ENCODE measurements at regions not wholly inside any gene's neighbourhood (a gene's known extent, or its start where the extent isn't known, plus 50 kb on each side); places are given as distances from the start of the nearest gene placed in this dataset.

DNA sequence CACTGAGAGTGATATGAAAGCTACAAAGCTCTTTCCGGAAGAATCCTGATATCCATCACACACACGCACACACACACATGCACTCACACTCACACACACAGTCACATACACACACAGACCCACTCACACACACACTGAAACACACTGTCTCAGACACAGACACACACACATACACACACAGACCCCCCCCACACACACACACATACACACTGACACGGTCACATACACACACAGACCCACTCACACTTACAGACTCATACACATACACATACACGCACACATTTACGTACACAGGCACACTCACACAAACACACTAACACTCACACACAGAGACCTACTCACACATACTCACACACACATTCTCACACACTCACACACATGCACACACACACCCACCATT is 58.6 kb downstream of the LIG4 start:
- no peak for DNase-seq (ENCODE audit: low read depth, low spot score)

DNA sequence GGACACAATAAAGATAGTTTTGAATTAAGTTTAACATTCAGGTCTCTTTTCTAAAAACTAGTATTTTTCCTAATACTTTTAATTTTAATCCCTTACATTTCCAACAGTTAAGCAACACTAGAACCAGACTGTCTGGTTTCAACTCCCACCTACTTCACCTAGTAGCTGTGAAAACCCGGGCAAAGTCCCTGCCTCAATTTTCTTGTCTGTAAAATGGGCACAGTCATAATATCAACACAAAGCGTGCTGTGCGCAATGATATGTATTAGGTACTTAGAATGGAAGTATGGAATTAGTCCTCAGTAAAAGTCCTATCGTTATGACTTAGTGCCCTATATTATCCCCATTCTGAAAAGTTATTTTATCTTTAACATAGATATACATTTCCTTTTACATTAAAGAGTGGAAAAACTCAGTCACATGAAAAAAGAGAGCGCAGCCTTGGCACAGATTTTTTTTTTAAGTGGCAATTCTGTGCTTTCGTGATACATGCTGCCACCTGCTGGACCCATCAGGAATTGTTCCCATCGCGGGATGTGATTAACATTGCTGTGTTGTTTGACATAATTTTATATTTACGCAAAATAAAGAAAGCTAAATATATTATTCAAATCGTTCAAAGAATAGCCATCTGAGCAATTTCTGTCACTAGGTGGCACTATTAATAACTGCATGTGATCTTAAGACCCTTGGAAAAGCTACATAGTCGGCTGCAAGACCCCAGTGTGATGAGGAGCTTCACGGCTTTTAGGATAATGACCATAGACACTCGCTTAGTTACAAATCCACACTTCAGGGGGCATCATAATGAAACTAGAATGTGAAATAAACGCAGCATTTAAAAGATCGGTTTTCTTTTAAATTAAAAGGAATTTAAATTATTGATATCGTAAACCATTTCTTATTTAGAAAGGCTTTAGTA is 59.9 kb downstream of the LIG4 start:
- peak; percentile 32 for DNase-seq (ENCODE audit: low read depth, low spot score)

DNA sequence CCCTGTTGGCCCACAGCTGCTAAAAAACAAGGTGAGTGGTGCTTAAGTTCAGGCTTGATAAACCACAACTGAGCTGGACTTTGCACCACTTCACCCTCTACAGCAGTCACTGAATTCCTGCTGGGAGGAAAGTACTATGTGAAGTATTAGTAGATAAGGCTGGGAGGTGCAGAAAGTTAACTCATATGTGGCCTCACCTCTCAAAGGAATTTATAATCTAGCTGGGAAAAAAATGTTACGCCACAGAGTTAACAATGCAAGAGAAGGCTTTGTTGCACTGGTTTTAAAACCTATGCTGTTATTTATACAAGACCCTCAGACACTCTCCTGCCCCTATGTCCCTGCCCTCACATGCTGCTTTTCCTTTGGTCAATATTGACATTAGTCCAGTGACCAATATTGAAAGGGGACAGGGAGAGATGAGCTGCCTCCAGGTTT is 60.9 kb downstream of the LIG4 start:
- no peak for DNase-seq (ENCODE audit: low read depth, low spot score)

DNA sequence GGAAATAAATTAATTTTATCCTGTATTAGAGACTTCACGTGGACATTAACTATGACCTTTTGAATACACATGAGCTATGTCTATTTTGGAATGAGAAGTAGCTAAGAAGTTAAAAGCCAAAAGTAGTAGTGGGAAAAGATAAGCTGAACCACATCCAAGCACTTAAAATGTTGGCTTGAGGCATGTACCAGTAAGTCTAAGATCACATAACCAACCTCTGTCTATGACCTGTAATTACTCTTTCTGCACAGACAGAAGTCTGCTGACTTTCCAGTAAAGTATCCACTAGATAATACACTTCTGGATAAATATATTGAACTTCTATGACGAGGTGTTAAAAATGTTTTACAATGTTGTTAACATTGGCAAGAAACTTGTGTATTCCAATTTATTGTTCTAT is 68.7 kb downstream of the LIG4 start:
- no peak for DNase-seq (ENCODE audit: low read depth, low spot score)

DNA sequence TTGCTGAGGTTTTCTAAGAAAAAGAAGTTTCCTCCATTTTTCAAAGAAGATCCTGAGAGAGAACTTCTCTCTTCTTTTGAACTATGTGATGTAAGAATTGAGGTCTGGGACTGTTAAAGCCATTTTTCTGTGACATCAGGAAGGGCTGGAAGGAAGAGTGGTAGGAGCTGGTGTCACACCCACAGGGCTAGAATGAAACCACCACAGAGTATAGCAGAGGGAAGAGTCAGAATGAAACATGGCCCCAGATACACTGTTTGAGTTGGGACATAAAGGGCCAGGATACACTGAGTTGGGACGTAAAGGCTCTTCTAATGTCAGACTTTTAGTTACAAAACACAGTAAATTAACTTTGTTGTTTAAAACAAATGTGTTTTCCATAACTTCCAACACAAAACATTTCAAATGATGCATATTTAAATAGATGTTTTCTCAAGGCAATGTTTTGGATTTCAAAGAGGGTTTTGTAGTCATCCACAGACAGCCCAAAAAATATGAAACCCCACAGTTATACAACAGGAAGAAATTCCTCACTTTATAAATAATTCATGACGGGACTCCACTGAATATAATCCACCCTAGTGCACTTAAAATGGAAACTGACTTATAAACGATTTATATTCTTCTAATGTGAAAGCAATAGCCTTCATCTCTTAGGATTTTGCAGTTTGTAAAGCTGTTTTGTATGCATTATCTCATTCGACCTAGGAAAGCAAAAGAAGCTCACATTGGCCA is 72.5 kb downstream of the LIG4 start:
- DNase-seq (ENCODE audit: low read depth, low spot score) = no peak

DNA sequence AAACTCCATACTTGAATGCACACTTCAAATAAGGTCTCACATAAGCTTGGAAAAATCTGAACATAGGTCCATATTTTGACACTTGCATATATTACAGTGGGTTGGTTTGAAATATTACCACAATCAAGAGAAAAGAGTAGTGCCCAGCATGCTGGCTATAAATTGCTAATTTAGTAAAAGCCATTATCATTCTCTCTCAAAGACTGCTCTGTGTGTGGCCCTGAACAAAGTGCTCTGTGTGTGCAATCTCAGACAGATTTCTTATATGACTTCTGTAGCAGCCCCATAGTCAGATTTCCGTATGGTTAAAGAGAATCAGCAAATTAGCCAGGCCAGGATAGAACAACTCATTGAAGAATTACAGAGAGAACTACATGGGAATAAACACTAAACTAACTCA is 78.2 kb downstream of the LIG4 start:
- DNase-seq (ENCODE audit: low read depth, low spot score) = no peak

DNA sequence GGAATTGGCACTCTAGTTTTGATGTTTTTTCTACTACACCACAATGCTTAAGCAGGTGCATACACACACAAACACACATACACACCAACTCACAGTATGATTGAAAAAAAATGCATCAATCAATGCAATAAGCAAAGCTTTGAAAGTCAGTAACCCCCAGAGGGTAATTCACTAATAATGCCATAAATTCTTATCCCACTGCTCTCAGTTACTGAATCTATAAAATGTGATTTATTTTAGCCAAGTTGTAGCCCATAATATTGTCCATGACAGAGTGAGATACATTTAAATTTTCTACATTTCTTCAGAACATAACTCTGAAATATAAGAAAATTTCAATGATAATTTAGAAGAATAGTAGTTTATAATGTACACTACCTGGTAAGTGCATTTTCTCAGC is 87.9 kb downstream of the LIG4 start:
- DNase-seq (ENCODE audit: low read depth, low spot score) = no peak

DNA sequence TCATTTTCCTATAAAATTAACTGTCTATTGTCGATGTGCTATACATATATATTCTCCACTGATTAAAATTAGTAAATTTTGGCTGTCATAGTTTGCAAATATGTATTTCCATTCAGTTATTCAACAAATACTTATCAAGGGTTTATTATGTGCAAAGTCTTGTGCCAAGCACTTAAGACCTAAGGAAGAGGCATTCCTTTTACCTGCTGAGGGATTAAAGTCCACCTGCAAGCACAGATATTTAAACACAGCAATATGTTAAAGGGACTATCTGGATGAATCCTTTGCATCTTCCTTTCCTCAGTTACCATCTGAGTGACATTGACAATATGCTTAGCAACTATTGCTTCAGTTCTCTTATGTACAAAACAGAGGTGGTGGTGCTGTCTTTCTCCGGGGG is 89.3 kb downstream of the LIG4 start:
- DNase-seq (ENCODE audit: low read depth, low spot score) = no peak

DNA sequence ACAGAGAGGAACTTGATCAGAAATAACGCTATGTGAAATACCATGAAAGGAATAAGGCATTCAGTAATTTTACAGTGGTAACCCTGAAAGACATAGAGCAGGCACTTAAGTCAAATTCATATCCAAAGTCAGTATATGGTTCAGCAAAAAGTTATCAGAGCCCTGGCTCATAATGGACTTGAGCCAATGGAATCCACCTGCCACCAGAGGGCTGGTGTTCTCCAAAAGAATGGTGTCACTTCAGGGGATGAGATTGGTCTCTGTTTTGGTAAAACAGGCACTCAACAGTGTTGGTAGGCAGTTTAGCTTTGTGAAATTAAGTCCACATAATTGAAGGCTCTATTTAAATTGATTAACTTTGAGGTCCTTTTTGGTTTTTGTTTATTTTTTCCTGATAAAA is 93.9 kb downstream of the LIG4 start:
- no peak for DNase-seq (ENCODE audit: low read depth, low spot score)

DNA sequence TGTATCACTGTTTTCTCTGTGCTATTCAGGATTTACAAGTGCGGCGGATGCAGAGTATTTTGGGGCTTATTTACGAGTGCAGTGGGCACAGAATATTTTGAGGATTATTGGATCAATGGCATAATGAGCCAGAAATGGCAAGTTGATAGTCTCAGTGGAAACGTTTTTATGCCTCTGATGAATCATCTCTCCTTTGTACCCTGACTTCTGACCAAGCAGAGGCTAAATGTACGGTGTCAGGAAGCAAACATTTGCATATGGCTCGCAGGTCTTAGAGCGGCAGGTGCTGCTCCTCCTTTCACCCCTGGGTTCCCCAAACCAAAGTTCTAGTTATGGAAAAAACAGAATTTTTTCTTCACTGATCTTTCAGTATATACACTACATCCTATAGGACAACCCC is 94.5 kb downstream of the LIG4 start:
- DNase-seq (ENCODE audit: low read depth, low spot score) = no peak

DNA sequence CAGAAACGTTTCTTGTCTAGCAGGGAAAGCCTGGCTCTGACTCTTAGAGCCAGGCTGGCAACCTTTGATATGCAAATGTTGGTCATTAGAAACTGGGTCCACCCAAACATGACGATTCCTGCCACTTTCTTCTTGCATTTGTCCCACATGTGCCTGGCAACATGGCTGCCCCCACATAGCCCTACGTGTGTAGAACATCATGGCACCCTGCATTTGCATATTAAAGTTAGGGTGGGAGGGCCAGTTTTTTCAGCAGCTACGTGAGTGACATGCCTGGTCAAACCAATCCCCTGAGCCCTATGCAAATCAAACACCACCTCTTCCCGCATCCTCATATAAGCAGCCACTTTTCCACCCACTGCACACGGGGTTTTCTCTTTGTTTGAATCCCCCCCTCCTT is 95.0 kb downstream of the LIG4 start:
- no peak for DNase-seq (ENCODE audit: low read depth, low spot score)

DNA sequence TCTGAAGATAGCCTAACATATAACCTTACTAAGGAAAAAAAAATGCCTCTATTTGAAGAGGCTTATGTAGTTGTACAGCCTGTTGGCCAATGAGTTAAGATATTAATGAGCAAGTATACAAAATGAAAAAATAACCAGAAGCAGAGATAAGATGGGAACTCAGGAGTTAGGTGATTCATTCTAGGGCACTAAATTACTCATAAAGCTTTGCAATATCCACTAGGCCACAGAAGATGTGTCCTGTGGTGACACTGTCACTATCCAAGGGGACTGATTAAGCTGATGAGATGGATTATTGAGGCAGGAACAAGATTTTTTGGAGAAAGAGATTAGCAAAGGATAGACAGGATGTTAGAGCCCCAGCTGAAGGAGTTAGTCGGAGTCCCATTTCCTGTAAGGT is 99.6 kb downstream of the LIG4 start:
- no peak for DNase-seq (ENCODE audit: low read depth, low spot score)

DNA sequence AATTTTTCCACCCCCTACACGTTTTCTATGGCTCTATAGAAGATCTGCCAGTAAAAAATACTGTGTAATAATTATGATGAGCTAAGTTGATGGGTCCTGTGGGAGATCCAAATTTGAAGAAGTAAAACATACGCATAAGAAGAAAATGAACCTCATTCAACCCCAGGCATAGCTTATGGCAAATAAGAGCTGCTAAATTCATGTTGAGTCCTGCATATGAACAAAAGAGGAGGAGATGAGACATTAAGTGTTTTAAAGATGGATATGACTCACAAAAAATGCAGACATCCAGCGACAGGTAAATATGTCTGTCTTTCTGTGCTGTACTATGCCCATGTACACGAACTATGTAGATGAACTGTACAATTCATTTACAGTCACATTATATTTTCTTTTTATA is 101.9 kb downstream of the LIG4 start:
- DNase-seq (ENCODE audit: low read depth, low spot score) = no peak

DNA sequence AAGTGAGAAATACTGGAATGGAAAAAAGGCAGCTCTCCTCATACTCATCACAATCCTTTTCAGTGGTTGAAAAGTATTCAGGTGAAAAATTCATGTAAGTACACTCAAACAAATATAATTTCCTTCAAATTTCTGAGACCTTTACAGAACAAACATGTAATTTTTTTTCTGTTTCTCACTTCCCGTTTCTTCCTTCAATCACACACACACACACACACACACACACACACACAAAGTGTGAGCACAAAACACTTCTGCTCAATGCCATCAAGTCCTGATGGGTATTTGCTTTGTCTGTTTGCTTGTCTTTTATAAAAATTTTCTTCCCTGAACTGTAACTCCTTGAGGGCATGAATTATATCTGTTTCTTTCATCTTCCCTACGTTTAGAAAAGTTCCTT is 110.6 kb downstream of the LIG4 start:
- no peak for DNase-seq (ENCODE audit: low read depth, low spot score)

DNA sequence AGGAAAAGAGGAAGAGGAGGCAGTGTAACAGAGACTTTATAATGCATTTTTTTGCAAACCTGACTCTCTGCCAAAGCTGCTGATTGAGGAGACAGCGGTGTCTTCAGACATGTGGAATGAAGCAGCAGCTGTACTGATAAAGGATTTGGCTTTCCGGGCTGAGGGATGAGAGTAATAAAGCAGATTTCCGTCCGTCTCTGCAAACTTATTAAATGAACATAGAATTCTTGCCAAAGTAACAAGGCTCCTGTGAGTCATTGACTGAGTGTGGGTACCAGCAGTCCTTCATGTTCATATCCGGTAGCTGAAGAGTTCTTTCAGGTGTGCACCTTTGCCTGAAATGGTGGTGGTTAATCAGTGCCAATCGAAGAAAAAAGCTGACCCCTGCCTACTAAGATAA is 112.6 kb downstream of the LIG4 start:
- no peak for DNase-seq (ENCODE audit: low read depth, low spot score)

DNA sequence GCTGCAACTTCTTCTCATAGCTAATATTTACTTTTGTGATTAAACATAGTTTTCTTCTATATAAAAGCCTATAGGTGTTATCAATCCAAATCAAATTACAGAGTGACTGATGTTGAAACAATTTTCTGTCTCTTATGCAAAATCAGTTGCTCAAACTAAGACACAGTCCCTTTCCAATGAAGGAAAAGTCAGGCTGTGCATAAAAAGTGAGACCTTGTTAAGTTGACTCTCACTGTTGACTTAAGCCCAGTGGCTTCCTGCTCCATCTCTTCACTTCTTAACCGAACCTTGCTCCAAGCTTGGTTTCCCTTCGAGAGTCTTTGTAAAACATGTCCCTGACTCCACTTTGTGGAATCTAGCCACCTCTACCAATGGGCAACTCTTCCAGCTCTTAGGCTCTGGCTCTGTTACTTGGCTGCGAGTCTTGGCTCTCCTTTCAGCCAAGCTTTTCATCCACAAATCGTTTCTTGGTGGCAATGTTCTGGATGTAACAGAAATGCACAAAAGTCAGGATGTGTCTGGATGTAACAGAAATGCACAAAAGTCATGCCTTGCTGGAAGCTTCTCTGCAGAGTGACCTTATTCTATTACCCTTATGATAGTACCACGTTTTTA is 118.9 kb downstream of the LIG4 start:
- no peak for DNase-seq (ENCODE audit: low read depth, low spot score)

DNA sequence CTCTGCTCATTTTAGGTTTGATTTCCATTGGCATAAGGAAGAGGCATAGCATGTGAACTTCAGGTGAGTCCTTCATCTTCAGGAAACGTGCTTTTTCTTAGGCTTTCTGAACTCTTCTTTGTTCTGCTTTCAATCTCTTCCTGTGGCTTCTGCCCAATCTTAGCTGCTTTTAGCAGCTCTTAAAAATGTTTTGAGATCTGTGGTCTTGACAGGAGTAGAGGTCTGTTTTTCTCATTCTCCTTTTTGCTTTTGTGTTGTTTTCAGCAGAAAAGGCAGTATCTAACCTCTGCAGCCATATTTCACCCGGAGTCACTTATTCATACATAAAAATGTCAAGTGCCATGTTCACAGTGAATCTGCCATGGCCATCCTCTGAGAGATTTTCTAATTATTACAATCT is 120.3 kb downstream of the LIG4 start:
- no peak for DNase-seq (ENCODE audit: low read depth, low spot score)

DNA sequence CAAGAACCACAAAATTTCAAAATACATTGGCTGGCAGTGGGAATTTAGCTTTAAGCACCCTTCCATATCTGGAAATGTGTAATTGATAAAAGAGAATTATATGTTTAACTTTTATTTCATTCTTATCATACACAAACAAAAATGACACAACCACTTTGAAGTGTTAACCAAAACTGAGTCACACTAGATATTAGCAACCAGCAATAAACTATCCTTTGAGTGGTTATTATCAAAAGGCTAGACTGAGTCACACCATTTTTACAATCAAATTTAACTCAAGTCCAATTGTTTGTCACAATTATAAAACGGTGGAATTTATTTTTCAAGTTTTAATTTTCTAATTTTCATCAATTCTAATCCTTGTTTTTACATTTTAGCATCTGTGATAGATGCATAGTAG is 121.7 kb downstream of the LIG4 start:
- DNase-seq (ENCODE audit: low read depth, low spot score) = no peak

DNA sequence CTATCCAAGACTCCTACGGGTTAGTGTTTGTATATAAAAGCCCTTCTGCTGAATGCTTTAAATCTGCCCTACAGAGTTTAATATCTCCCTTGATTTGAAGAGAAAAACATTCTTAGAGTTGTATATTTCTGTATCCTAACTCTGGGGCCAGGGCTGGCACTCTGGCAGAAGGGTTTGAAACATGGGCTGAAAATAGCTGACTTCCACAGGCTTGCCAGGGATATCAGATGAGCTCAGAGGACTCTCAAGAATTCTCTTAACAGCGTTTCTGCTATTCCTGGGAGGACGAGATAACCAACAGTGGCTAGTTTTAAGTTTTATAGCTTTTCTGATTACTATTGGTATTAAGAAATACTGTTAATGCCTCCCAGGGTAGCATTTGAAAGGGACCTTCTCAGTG is 127.5 kb downstream of the LIG4 start:
- DNase-seq (ENCODE audit: low read depth, low spot score) = no peak

DNA sequence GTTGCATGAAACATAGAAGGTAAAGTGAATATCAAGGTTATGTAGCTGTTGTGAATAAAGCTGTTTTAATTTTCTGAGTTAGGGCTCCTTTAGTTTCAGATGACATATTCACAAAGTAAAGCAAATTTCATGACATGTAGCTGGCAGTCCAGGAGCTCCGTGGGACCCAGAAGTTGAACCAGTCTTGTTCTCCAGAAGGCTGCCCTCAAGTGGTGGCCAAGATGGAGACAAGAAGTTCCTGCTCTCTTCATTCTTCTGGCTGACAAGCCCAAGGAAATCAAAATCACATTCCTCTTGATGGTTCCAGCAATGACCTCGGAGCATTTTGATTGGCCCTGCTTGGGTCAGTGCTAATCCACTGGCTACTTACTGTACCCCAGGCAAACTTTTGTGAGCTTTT is 128.7 kb downstream of the LIG4 start:
- no peak for DNase-seq (ENCODE audit: low read depth, low spot score)

DNA sequence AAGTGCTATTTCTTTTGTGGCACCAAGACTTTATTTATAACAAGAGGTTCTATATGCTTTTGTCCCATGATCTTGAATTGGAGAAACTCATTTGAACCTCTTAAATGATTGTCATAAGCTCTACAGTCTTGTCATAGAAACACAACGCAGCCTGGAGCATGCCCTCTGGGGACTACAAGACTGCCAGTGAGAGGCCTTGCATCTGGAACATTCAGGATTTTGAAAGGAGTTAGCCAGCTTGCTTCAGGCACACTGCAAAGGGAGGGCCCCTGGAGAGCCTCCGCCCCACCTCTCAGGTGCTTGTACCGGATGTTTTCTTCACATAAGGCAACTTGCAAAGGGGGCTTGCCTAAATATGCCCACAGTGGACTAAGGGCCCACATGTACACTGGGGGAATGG is 130.5 kb downstream of the LIG4 start:
- no peak for DNase-seq (ENCODE audit: low read depth, low spot score)

DNA sequence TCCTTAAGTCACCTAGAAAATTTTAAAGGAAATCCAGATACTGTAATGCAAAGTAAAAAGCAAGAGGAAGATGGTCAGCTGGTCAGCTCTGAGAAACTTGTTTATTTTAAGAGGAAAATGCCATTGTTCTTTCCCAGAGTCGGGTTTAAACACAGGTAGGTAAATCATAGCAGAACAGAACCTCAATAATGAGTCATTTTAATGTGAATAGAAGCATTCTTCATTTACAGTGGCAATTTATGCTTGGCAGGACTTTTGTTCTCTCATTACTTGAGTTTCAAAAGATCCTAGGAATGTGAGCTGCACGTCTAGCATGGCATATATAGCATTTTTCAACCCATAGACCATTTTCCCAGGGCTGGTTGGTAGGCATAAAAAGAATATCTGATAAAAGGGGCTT is 132.3 kb downstream of the LIG4 start:
- no peak for DNase-seq (ENCODE audit: low read depth, low spot score)

DNA sequence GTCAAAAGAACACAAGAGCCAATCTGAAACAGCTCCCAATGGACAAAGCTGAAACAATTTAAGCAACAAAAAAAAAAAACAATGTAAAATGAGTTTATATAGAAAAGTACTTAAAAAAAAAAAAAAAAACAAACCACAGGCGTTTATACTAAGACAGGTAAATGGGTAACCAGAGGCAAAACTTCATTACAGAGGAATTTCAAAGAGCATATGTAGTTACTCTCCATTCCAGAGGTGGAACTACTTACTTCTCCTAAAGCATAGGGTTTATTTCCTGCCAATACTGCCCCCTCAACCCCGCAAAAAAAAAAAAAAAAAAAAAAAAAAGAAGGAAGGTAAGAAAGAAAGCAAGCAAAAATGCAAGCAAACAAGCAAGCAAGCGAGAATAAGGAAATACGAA is 132.9 kb downstream of the LIG4 start:
- DNase-seq (ENCODE audit: low read depth, low spot score) = no peak

Measured in activated CD4-positive, CD25-positive, alpha-beta regulatory T cell treated with anti-CD3 and anti-CD28 coated beads, Interleukin-2, amount 50 U/mL, for 16 hours (primary cell).